ENCODE measurements at regions not wholly inside any gene's neighbourhood (a gene's known extent, or its start where the extent isn't known, plus 50 kb on each side); places are given as distances from the start of the nearest gene placed in this dataset.
"Not testable (repeated sequence)": the region's sequence is repeated elsewhere in the genome, so short reads cannot be mapped to it uniquely, and the experiment has no call there.

DNA sequence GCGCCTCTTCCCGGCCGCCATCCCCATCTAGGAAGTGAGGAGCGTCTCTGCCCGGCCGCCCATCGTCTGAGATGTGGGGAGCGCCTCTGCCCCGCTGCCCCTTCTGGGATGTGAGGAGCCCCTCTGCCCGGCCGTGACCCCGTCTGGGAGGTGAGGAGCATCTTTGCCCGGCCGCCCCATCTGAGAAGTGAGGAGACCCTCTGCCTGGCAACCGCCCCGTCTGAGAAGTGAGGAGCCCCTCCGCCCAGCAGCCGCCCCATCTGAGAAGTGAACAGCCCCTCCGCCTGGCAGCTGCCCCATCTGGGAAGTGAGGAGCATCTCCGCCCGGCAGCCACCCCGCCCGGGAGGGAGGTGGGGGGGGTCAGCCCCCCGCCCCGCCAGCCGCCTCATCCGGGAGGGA is 1048.7 kb downstream of the KCNJ18 start:
- peaks cover 0 to 10% (median 0%) of the 10 kb centered on the region in 3 experiments for H3K9me3 ChIP-seq (ENCODE audit: control insufficient read depth in 2 of 3, low read length in 3 of 3)
- intact Hi-C loops (cut with micrococcal nuclease); H3K4me1 Mint-ChIP-seq; DNase-seq; H3K27ac Mint-ChIP-seq; H3K27me3 Mint-ChIP-seq; POLR2A ChIA-PET; H3K27me3 ChIP-seq (ENCODE audit: control insufficient read depth in 2 of 2, insufficient read depth in 2 of 2, low read length in 2 of 2); H3K36me3 ChIP-seq (ENCODE audit: control insufficient read depth in 2 of 3, insufficient read depth in 3 of 3, low read length in 3 of 3); CTCF ChIA-PET; ATAC-seq; H3K4me3 ChIP-seq (ENCODE audit: low read length); H3K27ac ChIP-seq (ENCODE audit: low read depth, low read length); H3K36me3 Mint-ChIP-seq; H3K4me3 Mint-ChIP-seq; H3K4me1 ChIP-seq (ENCODE audit: control insufficient read depth in 2 of 2, insufficient read depth in 2 of 2, low read length in 2 of 2): not testable (repeated sequence)
- H3K9me3 Mint-ChIP-seq, result peaks cover 15 to 69% (median 24%) of the 10 kb centered on the region in 11 donors

Measured in naive thymus-derived CD4-positive, alpha-beta T cell (primary cell).